Smooth muscle cell (in vitro differentiated cells): ENCODE measurements at regions not wholly inside any gene's neighbourhood (a gene's known extent, or its start where the extent isn't known, plus 50 kb on each side); places are given as distances from the start of the nearest gene placed in this dataset.
"Not testable (repeated sequence)": the region's sequence is repeated elsewhere in the genome, so short reads cannot be mapped to it uniquely, and the experiment has no call there.

ENCODE experiments used
- DNase-seq: peaks from one replicate; lab custom pipeline; 2025; ENCODE audit not compliant: unreplicated experiment; lab: John Stamatoyannopoulos, UW
- H2AFZ ChIP-seq: fragments of 200-600 bp; sonication (generic); 2 replicates; pipeline ENCODE4 v1.6.0; 2016; ENCODE audit warnings: antibody characterized with exemption, low read depth, mild to moderate bottlenecking
- H3F3A ChIP-seq: fragments of 200-600 bp; sonication (generic); 2 replicates; pipeline ENCODE4 v1.6.0; 2017; ENCODE audit warnings: antibody characterized with exemption, low read depth
- H3K27ac ChIP-seq: fragments of 200-600 bp; sonication (generic); 2 replicates; pipeline ENCODE4 v1.5.1; 2016; ENCODE audit warnings: low read depth, mild to moderate bottlenecking
- H3K27me3 ChIP-seq: fragments of 200-600 bp; sonication (generic); 2 replicates; pipeline ENCODE4 v1.6.1; 2016; ENCODE audit warnings: low read depth, mild to moderate bottlenecking
- H3K36me3 ChIP-seq: fragments of 200-600 bp; sonication (generic); 2 replicates; pipeline ENCODE4 v1.5.1; 2016; ENCODE audit warnings: low read depth
- H3K4me1 ChIP-seq: fragments of 200-600 bp; sonication (generic); 2 replicates; pipeline ENCODE4 v1.5.1; 2016; ENCODE audit warnings: low read depth
- H3K4me2 ChIP-seq: fragments of 200-600 bp; sonication (generic); 2 replicates; pipeline ENCODE4 v1.6.0; 2016; ENCODE audit warnings: mild to moderate bottlenecking
- H3K4me3 ChIP-seq: fragments of 200-600 bp; sonication (generic); 2 replicates; pipeline ENCODE4 v1.5.1; 2016; ENCODE audit warnings: mild to moderate bottlenecking
- H3K79me2 ChIP-seq: fragments of 200-600 bp; sonication (generic); 2 replicates; pipeline ENCODE4 v1.6.0; 2016; ENCODE audit warnings: low read depth, mild to moderate bottlenecking
- H3K9ac ChIP-seq: fragments of 200-600 bp; sonication (generic); 2 replicates; pipeline ENCODE4 v1.6.0; 2016; ENCODE audit warnings: low read depth
- H3K9me3 ChIP-seq: fragments of 200-600 bp; sonication (generic); replicated peaks from 2 replicates; pipeline ENCODE4 v1.5.1; 2016; ENCODE audit warnings: low read depth
- H4K20me1 ChIP-seq: fragments of 200-600 bp; sonication (generic); 2 replicates; pipeline ENCODE4 v1.6.0; 2016; ENCODE audit warnings: low read depth
- CTCF ChIP-seq: fragments of 200-600 bp; sonication (generic); IDR thresholded peaks from 2 replicates; pipeline ENCODE4 v1.5.1; 2017; ENCODE audit warnings: borderline replicate concordance, mild to moderate bottlenecking, antibody characterized with exemption; ENCODE audit not compliant: insufficient read depth, poor library complexity, severe bottlenecking
- WGBS: methylation state at CpG from one replicate; pipeline ENCODE4 v1.1.7; 2016; ENCODE audit warnings: low lambda C conversion rate; 5-methylcytosine and 5-hydroxymethylcytosine counted together

- no peak for TF ChIP-seq CTCF
- H3K9me3 ChIP-seq: no peaks in the 10 kb centered on the region
- H3K27me3 ChIP-seq: no peaks in the 10 kb centered on the region
- no peaks in the 10 kb centered on the region for H3K36me3 ChIP-seq
- 95% methylated on average over 11 of the region's 11 CpGs for WGBS
- no peak overlapping the region for H3K4me2 ChIP-seq
- no peak overlapping the region for H3K4me3 ChIP-seq
- no peak overlapping the region for H2AFZ ChIP-seq
- no peak overlapping the region for H3K9ac ChIP-seq
- no peak for DNase-seq
- H3K27ac ChIP-seq: no peak overlapping the region
- H4K20me1 ChIP-seq: peaks cover 44% of the 10 kb centered on the region
- H3K79me2 ChIP-seq: peaks cover 17% of the 10 kb centered on the region
- H3K4me1 ChIP-seq: peaks cover 30% of the 10 kb centered on the region
- peaks cover 5% of the 10 kb centered on the region for H3F3A ChIP-seq
These were observed 137.0 kb downstream of the SOX4 start for GRCh38 chr6:21730533-21730932.

- Histone ChIP-seq H3F3A (no peaks in the 10 kb centered on the region), H2AFZ (no peak overlapping the region), H3K9ac (no peak overlapping the region), H4K20me1 (peaks cover 44% of the 10 kb centered on the region), H3K4me1 (peaks cover 26% of the 10 kb centered on the region), H3K9me3 (no peaks in the 10 kb centered on the region), H3K4me2 (no peak overlapping the region), H3K4me3 (no peak overlapping the region), H3K36me3 (no peaks in the 10 kb centered on the region), H3K27ac (peak overlapping the region; percentile 23), H3K27me3 (no peaks in the 10 kb centered on the region), H3K79me2 (peaks cover 16% of the 10 kb centered on the region)
- no peak for DNase-seq
- 50% methylated on average over 5 of the region's 5 CpGs for WGBS
- TF ChIP-seq CTCF: no peak
These were observed 138.0 kb downstream of the SOX4 start for GRCh38 chr6:21731411-21732031.

- H3K36me3 ChIP-seq, H3F3A ChIP-seq, H3K27me3 ChIP-seq, H2AFZ ChIP-seq, H3K9me3 ChIP-seq, H3K4me2 ChIP-seq, DNase-seq, H3K9ac ChIP-seq, H3K4me3 ChIP-seq: not testable (repeated sequence)
- WGBS: 68% methylated on average over 14 of the region's 14 CpGs
- H3K27ac ChIP-seq: peak overlapping the region; percentile 23
- peaks cover 25% of the 10 kb centered on the region for H3K4me1 ChIP-seq
- peaks cover 37% of the 10 kb centered on the region for H4K20me1 ChIP-seq
- H3K79me2 ChIP-seq: peaks cover 16% of the 10 kb centered on the region
These were observed 138.6 kb downstream of the SOX4 start for GRCh38 chr6:21732032-21732730.

GRCh38 chr6:21732731-21733130 lies 139.2 kb downstream of the SOX4 start:
- Histone ChIP-seq H3K4me2 (no peak overlapping the region), H3K36me3 (no peaks in the 10 kb centered on the region), H2AFZ (no peak overlapping the region), H3K27ac (peak overlapping the region; percentile 23), H3K4me1 (peaks cover 25% of the 10 kb centered on the region), H3K9me3 (no peaks in the 10 kb centered on the region), H3F3A (no peaks in the 10 kb centered on the region), H3K9ac (no peak overlapping the region), H3K79me2 (peaks cover 16% of the 10 kb centered on the region), H4K20me1 (peaks cover 37% of the 10 kb centered on the region), H3K27me3 (no peaks in the 10 kb centered on the region), H3K4me3 (no peak overlapping the region)
- no peak for DNase-seq
- TF ChIP-seq CTCF: no peak
- whole genome bisulfite sequencing: 57% methylated on average over 2 of the region's 2 CpGs
